Neural progenitor cell (in vitro differentiated cells): ENCODE measurements at regions not wholly inside any gene's neighbourhood (a gene's known extent, or its start where the extent isn't known, plus 50 kb on each side); places are given as distances from the start of the nearest gene placed in this dataset.

Experiments used
- CTCF ChIP-seq: fragments of 200-600 bp; sonication (generic); IDR thresholded peaks from 2 replicates; pipeline ENCODE4 v1.5.1; 2017; ENCODE audit warnings: antibody characterized with exemption, mild to moderate bottlenecking
- EZH2 ChIP-seq: fragments of 200-600 bp; sonication (generic); IDR thresholded peaks from 2 replicates; pipeline ENCODE4 v1.6.1; 2017; ENCODE audit warnings: antibody characterized with exemption, mild to moderate bottlenecking, moderate library complexity

GRCh38 chr13:24090049-24090448 lies 70.5 kb upstream of the SPATA13 start:
- no peak for TF ChIP-seq CTCF
- TF ChIP-seq EZH2: no peak
